A549 (cell line): ENCODE measurements at regions not wholly inside any gene's neighbourhood (a gene's known extent, or its start where the extent isn't known, plus 50 kb on each side); places are given as distances from the start of the nearest gene placed in this dataset.

Experiments
- ATAC-seq, 2 experiments: fragments of 200-7000 bp in 1 of 2; fragments of >200 bp in 1 of 2; cut with Nextera tagmentation in 1 of 2; cut with Tn5 transposase in 1 of 2; 3 replicates each; pipeline versions ENCODE4 v1.8.0 to v1.9.1; 2018 to 2020; ENCODE audit warnings: mild to moderate bottlenecking in 1 of 2, moderate library complexity in 1 of 2
- CTCF ChIA-PET: fragments of 300-600 bp; sonication (Branson Sonifier 250); formaldehyde crosslinking; extraction: SDS; loops from one replicate; lab custom pipeline; 2021; ENCODE audit warnings: antibody characterized with exemption, inconsistent platforms; lab: Yijun Ruan, JAX
- POLR2A ChIA-PET: fragments of 350-600 bp; formaldehyde crosslinking; extraction: SDS; loops from one replicate; lab custom pipeline; 2021; ENCODE audit warnings: antibody characterized with exemption, inconsistent platforms; lab: Yijun Ruan, JAX
- DNase-seq, 2 experiments: peaks; one replicate each; pipeline versions ENCODE4 v3.0.0 to v3.0.0-alpha.2; 2011 to 2016; ENCODE audit warnings: low read depth in 1 of 2, low spot score in 1 of 2
- FAIRE-seq: peaks from 2 replicates; lab custom pipeline; 2011; peaks lifted over from hg19 to GRCh38; lab: Jason Lieb, UNC
- H3K27ac ChIP-seq, 2 experiments: fragments of >200 bp; sonication (Bioruptor Twin); formaldehyde crosslinking; 3 replicates each; pipeline ENCODE4 v1.5.1; 2016 to 2017
- H3K4me1 ChIP-seq: fragments of >200 bp; sonication (Bioruptor Twin); formaldehyde crosslinking; 3 replicates; pipeline ENCODE4 v1.6.1; 2016
- H3K4me2 ChIP-seq: fragments of >200 bp; sonication (Bioruptor Twin); formaldehyde crosslinking; 3 replicates; pipeline ENCODE4 v1.6.1; 2016
- H3K4me3 ChIP-seq: fragments of >200 bp; sonication (Bioruptor Twin); formaldehyde crosslinking; 3 replicates; pipeline ENCODE4 v1.5.1; 2016
- H3K9me3 ChIP-seq: fragments of >200 bp; sonication (Bioruptor Twin); formaldehyde crosslinking; 3 replicates; pipeline ENCODE4 v1.6.1; 2016
- BCL3 ChIP-seq: fragments of >200 bp; sonication (Bioruptor Twin); formaldehyde crosslinking; IDR thresholded peaks from 3 replicates; pipeline ENCODE4 v1.6.1; 2016
- CBX2 ChIP-seq: fragments of 200-600 bp; sonication (generic); IDR thresholded peaks from 2 replicates; pipeline ENCODE4 v1.6.1; 2016; ENCODE audit warnings: low read depth, mild to moderate bottlenecking, borderline replicate concordance
- CEBPB ChIP-seq, 2 experiments: fragments of >200 bp in 1 of 2; sonication (Bioruptor Twin) in 1 of 2; formaldehyde crosslinking in 1 of 2; IDR thresholded peaks; 2 replicates each; pipeline ENCODE4 v1.6.1; 2012 to 2016
- CHD4 ChIP-seq: fragments of 200-600 bp; sonication (generic); IDR thresholded peaks from 2 replicates; pipeline ENCODE4 v1.6.1; 2016; ENCODE audit warnings: antibody characterized with exemption, mild to moderate bottlenecking, borderline replicate concordance
- E2F6 ChIP-seq: IDR thresholded peaks from 2 replicates; pipeline ENCODE4 v1.6.1; 2012; ENCODE audit warnings: low read depth, borderline replicate concordance
- EP300 ChIP-seq, 2 experiments: fragments of >200 bp; sonication (Bioruptor Twin); formaldehyde crosslinking; IDR thresholded peaks; 2 replicates in 1 of 2; 3 replicates in 1 of 2; pipeline ENCODE4 v1.6.1; 2016 to 2017
- ESRRA ChIP-seq: fragments of 150-350 bp; IDR thresholded peaks from 2 replicates; pipeline ENCODE4 v1.6.1; 2014; ENCODE audit warnings: mild to moderate bottlenecking, low read length, borderline replicate concordance
- FOXS1 ChIP-seq: fragments of 250-450 bp; sonication (Bioruptor Pico); IDR thresholded peaks from 2 replicates; pipeline ENCODE4 v1.5.0; 2020; ENCODE audit warnings: mild to moderate bottlenecking, moderate library complexity
- HEYL ChIP-seq: fragments of 250-450 bp; sonication (Bioruptor Pico); IDR thresholded peaks from 2 replicates; pipeline ENCODE4 v1.8.0; 2021; ENCODE audit warnings: mild to moderate bottlenecking, moderate library complexity
- HOXA7 ChIP-seq: fragments of 250-450 bp; sonication (Bioruptor Pico); IDR thresholded peaks from 2 replicates; pipeline ENCODE4 v1.5.0; 2020; ENCODE audit warnings: mild to moderate bottlenecking, moderate library complexity
- HOXB13 ChIP-seq: fragments of 250-450 bp; sonication (Bioruptor Pico); IDR thresholded peaks from 2 replicates; pipeline ENCODE4 v1.5.0; 2020; ENCODE audit warnings: low read depth, mild to moderate bottlenecking, moderate library complexity
- JUN ChIP-seq, 2 experiments: fragments of >200 bp; sonication (Bioruptor Twin); formaldehyde crosslinking; IDR thresholded peaks; 2 replicates in 1 of 2; 3 replicates in 1 of 2; pipeline ENCODE4 v1.6.1; 2016 to 2017
- JUNB ChIP-seq: fragments of >200 bp; sonication (Bioruptor Twin); formaldehyde crosslinking; IDR thresholded peaks from 2 replicates; pipeline ENCODE4 v1.6.1; 2016
- KDM1A ChIP-seq: fragments of 200-600 bp; sonication (generic); IDR thresholded peaks from 2 replicates; pipeline ENCODE4 v1.6.1; 2016; ENCODE audit warnings: low read depth, mild to moderate bottlenecking
- KDM5A ChIP-seq: fragments of 200-600 bp; sonication (generic); IDR thresholded peaks from 2 replicates; pipeline ENCODE4 v1.6.1; 2016; ENCODE audit warnings: antibody characterized with exemption, mild to moderate bottlenecking
- MAFK ChIP-seq: fragments of 450-650 bp; IDR thresholded peaks from 2 replicates; pipeline ENCODE4 v1.6.1; 2014; ENCODE audit not compliant: partially characterized antibody
- RAD21 ChIP-seq, 2 experiments: fragments of >200 bp in 1 of 2; sonication (Bioruptor Twin) in 1 of 2; formaldehyde crosslinking in 1 of 2; IDR thresholded peaks in 1 of 2; conservative IDR thresholded peaks in 1 of 2; 2 replicates in 1 of 2; 3 replicates in 1 of 2; pipeline ENCODE4 v1.6.1; 2012 to 2018; ENCODE audit warnings: inconsistent platforms in 1 of 2
- RCOR1 ChIP-seq: fragments of 150-350 bp; IDR thresholded peaks from 2 replicates; pipeline ENCODE4 v1.6.1; 2014; ENCODE audit warnings: antibody characterized with exemption, low read length, low read depth
- RNF2 ChIP-seq: fragments of 200-600 bp; sonication (generic); IDR thresholded peaks from 2 replicates; pipeline ENCODE4 v1.6.1; 2016; ENCODE audit warnings: low read depth, mild to moderate bottlenecking, antibody characterized with exemption, moderate library complexity, borderline replicate concordance
- SREBF2 ChIP-seq: fragments of 450-650 bp; IDR thresholded peaks from 2 replicates; pipeline ENCODE4 v1.6.1; 2014; ENCODE audit warnings: mild to moderate bottlenecking, moderate library complexity
- TFCP2L1 ChIP-seq: fragments of 250-450 bp; sonication (Bioruptor Pico); IDR thresholded peaks from 2 replicates; pipeline ENCODE4 v1.5.0; 2021; ENCODE audit warnings: mild to moderate bottlenecking
- TP53 ChIP-seq: fragments of 250-450 bp; sonication (Bioruptor Pico); IDR thresholded peaks from 2 replicates; pipeline ENCODE4 v1.5.0; 2021; ENCODE audit warnings: mild to moderate bottlenecking, moderate library complexity
- WGBS: methylation state at CpG from one replicate; pipeline ENCODE4 v1.1.6; 2017; ENCODE audit errors: missing lambda C conversion rate; 5-methylcytosine and 5-hydroxymethylcytosine counted together

- TF ChIP-seq RNF2 (no peak), KDM1A (no peak)
- DNase-seq (no peak), ATAC-seq (no peak), FAIRE-seq (no peak)
- Histone ChIP-seq H3K4me3 (no peak overlapping the region), H3K9me3 (no peaks in the 10 kb centered on the region), H3K27ac (no peak overlapping the region), H3K4me2 (no peak overlapping the region), H3K4me1 (no peaks in the 10 kb centered on the region)
- CTCF ChIA-PET = no interaction called here
- 18% methylated on average over 1 of the region's 1 CpG for WGBS
- POLR2A ChIA-PET = no interaction called here
Measured at GRCh38 chr18:67966224-67966623, 449.7 kb upstream of the DSEL start.

- 17% methylated on average over 4 of the region's 4 CpGs for WGBS
- TF ChIP-seq KDM5A = no peak
- no peak for TF ChIP-seq EP300 (IDR thresholded peaks at IDR 0.05)
- no peak for TF ChIP-seq JUN (IDR thresholded peaks at IDR 0.05)
- TF ChIP-seq TFCP2L1 (CRISPR knock-in tag) = no peak
- TF ChIP-seq CHD4 = no peak
- TF ChIP-seq HEYL (CRISPR knock-in tag) = no peak
- no peak for TF ChIP-seq RNF2
- TF ChIP-seq ESRRA = no peak
- no peak for TF ChIP-seq CEBPB (IDR thresholded peaks at IDR 0.05)
- no peak for TF ChIP-seq RAD21 (conservative IDR thresholded peaks at IDR 0.05 in 1 of 2, IDR thresholded peaks at IDR 0.05 in 1 of 2)
- FAIRE-seq = no peak
- ATAC-seq = no peak
- DNase-seq = peak in 1 of 2 experiments; percentile 1
- no peaks in the 10 kb centered on the region for H3K4me1 ChIP-seq
- CTCF ChIA-PET = no interaction called here
- POLR2A ChIA-PET = no interaction called here
- no peak overlapping the region for H3K4me2 ChIP-seq
- H3K27ac ChIP-seq = no peak overlapping the region
- H3K9me3 ChIP-seq = no peaks in the 10 kb centered on the region
- no peak overlapping the region for H3K4me3 ChIP-seq
Measured at GRCh38 chr18:67964462-67964861, 447.9 kb upstream of the DSEL start.

GRCh38 chr18:67961701-67962440 is 445.4 kb upstream of the DSEL start:
- CTCF ChIA-PET = interaction anchor here (0.6 kb wide), 1 partner anchor 26 kb away, joined by 6 read pairs; no protein-coding TSS in a partner anchor
- H3K4me1 ChIP-seq = no peaks in the 10 kb centered on the region
- H3K4me3 ChIP-seq = no peak overlapping the region
- no peak overlapping the region for H3K27ac ChIP-seq
- ATAC-seq (no peak), FAIRE-seq (no peak)
- no peaks in the 10 kb centered on the region for H3K9me3 ChIP-seq
- H3K4me2 ChIP-seq = no peak overlapping the region
- TF ChIP-seq CHD4 (no peak), E2F6 (no peak), TP53 (CRISPR knock-in tag) (no peak), FOXS1 (CRISPR knock-in tag) (no peak), BCL3 (no peak), HOXA7 (no peak), TFCP2L1 (CRISPR knock-in tag) (no peak), MAFK (no peak), JUNB (no peak), CBX2 (no peak), RCOR1 (no peak), SREBF2 (no peak), HOXB13 (CRISPR knock-in tag) (no peak)
- TF ChIP-seq, all 56 proteins: peak for 0
- no peak for DNase-seq
- POLR2A ChIA-PET = no interaction called here
- 40% methylated on average over 7 of the region's 7 CpGs for WGBS
